Liver (tissue), 8 donors: ENCODE measurements at regions not wholly inside any gene's neighbourhood (a gene's known extent, or its start where the extent isn't known, plus 50 kb on each side); places are given as distances from the start of the nearest gene placed in this dataset.

Experiments used
- DNase-seq: peaks from one replicate; pipeline ENCODE4 v3.0.0-alpha.2; 2017; ENCODE audit warnings: low spot score
- H3K27ac ChIP-seq, 2 donors: one replicate each; pipeline ENCODE4 v1.7.0; 2013; ENCODE audit warnings: inconsistent platforms in 2 of 2, low read length in 2 of 2, control low read depth in 1 of 2, low read depth in 1 of 2, mild to moderate bottlenecking in 1 of 2
- H3K27me3 ChIP-seq, 4 donors: one replicate each; pipeline versions ENCODE4 v1.6.1 to v1.7.0; 2013; ENCODE audit warnings: low read length in 3 of 4, inconsistent platforms in 1 of 4, mild to moderate bottlenecking in 1 of 4, moderate library complexity in 1 of 4; ENCODE audit not compliant: control insufficient read depth in 4 of 4, insufficient read depth in 4 of 4
- H3K36me3 ChIP-seq, 4 donors: one replicate each; pipeline versions ENCODE4 v1.6.1 to v1.7.0; 2013; ENCODE audit warnings: low read length in 3 of 4, mild to moderate bottlenecking in 3 of 4, low read depth in 1 of 4, moderate library complexity in 1 of 4; ENCODE audit not compliant: control insufficient read depth in 4 of 4, insufficient read depth in 3 of 4
- H3K4me1 ChIP-seq, 4 donors: one replicate each; pipeline versions ENCODE4 v1.6.1 to v1.7.0; 2013; ENCODE audit warnings: low read length in 3 of 4, mild to moderate bottlenecking in 3 of 4, moderate library complexity in 1 of 4; ENCODE audit not compliant: control insufficient read depth in 4 of 4, insufficient read depth in 4 of 4
- H3K4me3 ChIP-seq, 3 donors: one replicate each; pipeline versions ENCODE4 v1.6.1 to v1.7.0; 2013; ENCODE audit warnings: low read length in 3 of 3, control low read depth in 1 of 3, low read depth in 1 of 3, mild to moderate bottlenecking in 1 of 3
- H3K9ac ChIP-seq, 2 donors: one replicate each; pipeline ENCODE4 v1.7.0; 2013; ENCODE audit warnings: low read length in 2 of 2, mild to moderate bottlenecking in 2 of 2, moderate library complexity in 2 of 2, control low read depth in 1 of 2, low read depth in 1 of 2
- H3K9me3 ChIP-seq, 4 donors: one replicate each; pipeline versions ENCODE4 v1.6.1 to v1.7.0; 2013; ENCODE audit warnings: low read length in 3 of 4; ENCODE audit not compliant: control insufficient read depth in 4 of 4
- ATF3 ChIP-seq: IDR thresholded peaks from 2 replicates; pipeline ENCODE4 v1.6.1; 2016; ENCODE audit warnings: antibody characterized with exemption
- CTCF ChIP-seq: fragments of 150-350 bp; IDR thresholded peaks from 2 replicates; pipeline ENCODE4 v1.5.1; 2017; ENCODE audit warnings: improper control_type of control experiment, low read depth, low read length; ENCODE audit not compliant: missing input control
- EGR1 ChIP-seq, 2 donors: IDR thresholded peaks; 2 replicates each; pipeline ENCODE4 v1.6.1; 2016 to 2018; ENCODE audit warnings: antibody characterized with exemption in 2 of 2, low read depth in 2 of 2
- FOXA1 ChIP-seq: IDR thresholded peaks from 2 replicates; pipeline ENCODE4 v1.6.1; 2016; ENCODE audit warnings: antibody characterized with exemption
- FOXA2 ChIP-seq: IDR thresholded peaks from 2 replicates; pipeline ENCODE4 v1.6.1; 2016; ENCODE audit warnings: antibody characterized with exemption
- GABPA ChIP-seq, 2 donors: IDR thresholded peaks in 1 of 2; conservative IDR thresholded peaks in 1 of 2; 2 replicates each; pipeline ENCODE4 v1.6.1; 2016; ENCODE audit warnings: antibody characterized with exemption in 2 of 2, mild to moderate bottlenecking in 1 of 2, moderate library complexity in 1 of 2
- HNF4A ChIP-seq, 2 donors: conservative IDR thresholded peaks; 2 replicates each; pipeline ENCODE4 v1.6.1; 2016; ENCODE audit warnings: antibody characterized with exemption in 2 of 2, mild to moderate bottlenecking in 2 of 2
- JUND ChIP-seq, 2 donors: IDR thresholded peaks; 2 replicates each; pipeline ENCODE4 v1.6.1; 2016; ENCODE audit warnings: antibody characterized with exemption in 2 of 2
- MAX ChIP-seq: IDR thresholded peaks from 2 replicates; pipeline ENCODE4 v1.6.1; 2016; ENCODE audit warnings: antibody characterized with exemption
- NR2F2 ChIP-seq: IDR thresholded peaks from 2 replicates; pipeline ENCODE4 v1.6.1; 2016; ENCODE audit warnings: antibody characterized with exemption
- RAD21 ChIP-seq, 2 donors: IDR thresholded peaks; 2 replicates each; pipeline ENCODE4 v1.6.1; 2016; ENCODE audit warnings: antibody characterized with exemption in 2 of 2, mild to moderate bottlenecking in 2 of 2
- RXRA ChIP-seq, 2 donors: IDR thresholded peaks; 2 replicates each; pipeline ENCODE4 v1.6.1; 2017 to 2018; ENCODE audit warnings: antibody characterized with exemption in 2 of 2, mild to moderate bottlenecking in 1 of 2
- SP1 ChIP-seq: IDR thresholded peaks from 2 replicates; pipeline ENCODE4 v1.6.1; 2018; ENCODE audit warnings: antibody characterized with exemption, mild to moderate bottlenecking
- TAF1 ChIP-seq: conservative IDR thresholded peaks from 2 replicates; pipeline ENCODE4 v1.6.1; 2016; ENCODE audit warnings: antibody characterized with exemption, mild to moderate bottlenecking
- YY1 ChIP-seq: IDR thresholded peaks from 2 replicates; pipeline ENCODE4 v1.6.1; 2016; ENCODE audit warnings: antibody characterized with exemption, mild to moderate bottlenecking
- ZBTB33 ChIP-seq: IDR thresholded peaks from 2 replicates; pipeline ENCODE4 v1.6.1; 2016; ENCODE audit warnings: antibody characterized with exemption
- WGBS: extraction: QIAGEN DNeasy Blood & Tissue Kit; methylation state at CpG from one replicate; pipeline ENCODE4 v1.1.7; 2013; 5-methylcytosine and 5-hydroxymethylcytosine counted together
- TF ChIP-seq, protein P1 (sequence below): IDR thresholded peaks from 2 replicates; pipeline ENCODE4 v1.6.1; 2016; ENCODE audit warnings: antibody characterized with exemption, mild to moderate bottlenecking
- donor health status: healthy.
- donor health status: healthy.
- donor health status: healthy.
- donor health status: healthy.
- donor health status: healthy.

GRCh38 chr2:146489386-146489785 lies 1355.4 kb upstream of the ACVR2A start:
- H3K9ac ChIP-seq = no peak overlapping the region
- no peaks in the 10 kb centered on the region for H3K9me3 ChIP-seq
- no peak for DNase-seq
- no peaks in the 10 kb centered on the region for H3K27me3 ChIP-seq
- no peaks in the 10 kb centered on the region for H3K36me3 ChIP-seq
- 77% methylated on average over 1 of the region's 1 CpG for WGBS
- H3K4me1 ChIP-seq = no peaks in the 10 kb centered on the region
- no peak overlapping the region for H3K27ac ChIP-seq
- no peak for TF ChIP-seq JUND (IDR thresholded peaks at IDR 0.05)
- no peak overlapping the region for H3K4me3 ChIP-seq

DNA sequence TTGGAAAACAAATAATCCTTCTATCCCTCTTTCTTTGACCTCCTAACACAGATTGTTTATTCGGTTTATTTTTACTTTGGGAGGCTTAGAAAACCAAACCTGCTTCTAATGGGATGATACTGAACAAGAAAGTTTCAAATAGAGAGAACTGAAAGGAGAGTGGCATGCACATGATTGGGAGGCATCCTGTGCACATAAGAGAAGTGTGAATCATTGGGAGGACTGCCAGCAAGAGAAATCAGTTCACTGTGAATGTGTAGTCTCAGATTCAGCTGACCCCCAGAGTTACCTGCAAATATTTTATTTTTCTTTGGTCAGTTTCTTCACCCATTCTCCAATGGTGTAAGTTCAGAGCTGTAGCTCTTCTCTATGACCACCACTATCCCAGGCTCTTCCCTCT lies 1363.2 kb upstream of the ACVR2A start:
- WGBS = 65% methylated on average over 1 of the region's 1 CpG
- H3K4me1 ChIP-seq = no peaks in the 10 kb centered on the region
- no peak overlapping the region for H3K27ac ChIP-seq
- DNase-seq = no peak
- no peak for TF ChIP-seq JUND (IDR thresholded peaks at IDR 0.05)
- TF ChIP-seq CTCF = no peak
- TF ChIP-seq GABPA (IDR thresholded peaks at IDR 0.05 in 1 of 2, conservative IDR thresholded peaks at IDR 0.05 in 1 of 2) = no peak
- TF ChIP-seq YY1 = no peak
- TF ChIP-seq FOXA1 = no peak
- no peak for TF ChIP-seq TAF1
- no peak for TF ChIP-seq ATF3
- no peak for TF ChIP-seq RAD21 (IDR thresholded peaks at IDR 0.05)
- no peak for TF ChIP-seq FOXA2
- TF ChIP-seq HNF4A (conservative IDR thresholded peaks at IDR 0.05) = no peak
- TF ChIP-seq MAX = no peak
- TF ChIP-seq EGR1 (IDR thresholded peaks at IDR 0.05; ENCODE audit: low read depth in 2 of 2) = no peak
- no peak for TF ChIP-seq ZBTB33
- TF ChIP-seq RXRA (IDR thresholded peaks at IDR 0.05) = no peak
- TF ChIP-seq, protein P1, sequence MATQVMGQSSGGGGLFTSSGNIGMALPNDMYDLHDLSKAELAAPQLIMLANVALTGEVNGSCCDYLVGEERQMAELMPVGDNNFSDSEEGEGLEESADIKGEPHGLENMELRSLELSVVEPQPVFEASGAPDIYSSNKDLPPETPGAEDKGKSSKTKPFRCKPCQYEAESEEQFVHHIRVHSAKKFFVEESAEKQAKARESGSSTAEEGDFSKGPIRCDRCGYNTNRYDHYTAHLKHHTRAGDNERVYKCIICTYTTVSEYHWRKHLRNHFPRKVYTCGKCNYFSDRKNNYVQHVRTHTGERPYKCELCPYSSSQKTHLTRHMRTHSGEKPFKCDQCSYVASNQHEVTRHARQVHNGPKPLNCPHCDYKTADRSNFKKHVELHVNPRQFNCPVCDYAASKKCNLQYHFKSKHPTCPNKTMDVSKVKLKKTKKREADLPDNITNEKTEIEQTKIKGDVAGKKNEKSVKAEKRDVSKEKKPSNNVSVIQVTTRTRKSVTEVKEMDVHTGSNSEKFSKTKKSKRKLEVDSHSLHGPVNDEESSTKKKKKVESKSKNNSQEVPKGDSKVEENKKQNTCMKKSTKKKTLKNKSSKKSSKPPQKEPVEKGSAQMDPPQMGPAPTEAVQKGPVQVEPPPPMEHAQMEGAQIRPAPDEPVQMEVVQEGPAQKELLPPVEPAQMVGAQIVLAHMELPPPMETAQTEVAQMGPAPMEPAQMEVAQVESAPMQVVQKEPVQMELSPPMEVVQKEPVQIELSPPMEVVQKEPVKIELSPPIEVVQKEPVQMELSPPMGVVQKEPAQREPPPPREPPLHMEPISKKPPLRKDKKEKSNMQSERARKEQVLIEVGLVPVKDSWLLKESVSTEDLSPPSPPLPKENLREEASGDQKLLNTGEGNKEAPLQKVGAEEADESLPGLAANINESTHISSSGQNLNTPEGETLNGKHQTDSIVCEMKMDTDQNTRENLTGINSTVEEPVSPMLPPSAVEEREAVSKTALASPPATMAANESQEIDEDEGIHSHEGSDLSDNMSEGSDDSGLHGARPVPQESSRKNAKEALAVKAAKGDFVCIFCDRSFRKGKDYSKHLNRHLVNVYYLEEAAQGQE = no peak
- TF ChIP-seq NR2F2 = no peak
- no peak for TF ChIP-seq SP1
- H3K4me3 ChIP-seq = no peak overlapping the region
- no peaks in the 10 kb centered on the region for H3K36me3 ChIP-seq
- no peaks in the 10 kb centered on the region for H3K9me3 ChIP-seq
- no peak overlapping the region for H3K9ac ChIP-seq
- H3K27me3 ChIP-seq = no peaks in the 10 kb centered on the region
